Adrenal gland (tissue), 9 donors: ENCODE measurements at regions not wholly inside any gene's neighbourhood (a gene's known extent, or its start where the extent isn't known, plus 50 kb on each side); places are given as distances from the start of the nearest gene placed in this dataset.

Source experiments
- DNase-seq, 7 donors: peaks; one replicate each; pipeline ENCODE4 v3.0.0-alpha.2; 2019 to 2020
- H3K27ac ChIP-seq, 5 donors: fragments of 200-600 bp; sonication (generic) in 4 of 5; 1 replicate in 3 of 5; 2 replicates in 2 of 5; pipeline versions ENCODE4 v1.5.1 to v1.8.0; 2016 to 2020; ENCODE audit warnings: mild to moderate bottlenecking in 1 of 5
- H3K27me3 ChIP-seq: fragments of 200-600 bp; 2 replicates; pipeline ENCODE4 v1.8.0; 2021
- H3K36me3 ChIP-seq, 2 donors: fragments of 200-600 bp; replicated peaks in 1 of 2; 1 replicate in 1 of 2; 2 replicates in 1 of 2; pipeline versions ENCODE4 v1.5.1 to v1.8.0; 2018 to 2022
- H3K4me1 ChIP-seq, 2 donors: fragments of 200-600 bp; replicated peaks in 1 of 2; 1 replicate in 1 of 2; 2 replicates in 1 of 2; pipeline versions ENCODE4 v1.5.1 to v1.8.0; 2018 to 2021
- H3K4me3 ChIP-seq, 4 donors: fragments of 200-600 bp; sonication (generic) in 3 of 4; one replicate each; pipeline ENCODE4 v1.5.1; 2016 to 2018
- H3K9me3 ChIP-seq, 3 donors: fragments of 200-600 bp; sonication (generic) in 1 of 3; replicated peaks in 1 of 3; 1 replicate in 2 of 3; 2 replicates in 1 of 3; pipeline versions ENCODE4 v1.5.1 to v1.8.0; 2016 to 2021
- POLR2A ChIP-seq, 2 donors: fragments of 450-650 bp; IDR thresholded peaks; one replicate each; pipeline ENCODE4 v1.6.1; 2017; ENCODE audit warnings: antibody characterized with exemption in 2 of 2, mild to moderate bottlenecking in 2 of 2, moderate library complexity in 1 of 2
- WGBS, 4 donors: extraction: QIAGEN DNeasy Blood & Tissue Kit in 2 of 4; methylation state at CpG; one replicate each; pipeline versions ENCODE4 v1.1.5 to v1.1.7; 2013 to 2017; 5-methylcytosine and 5-hydroxymethylcytosine counted together
- intact Hi-C, 2 donors: fragments of 100-400 bp; cut with DNase I; formaldehyde crosslinking; loops; one replicate each; pipeline versions ENCODE4 v1.14.1 to v1.15.0; 2022 to 2023
- TF ChIP-seq, protein P1 (sequence below), 6 experiments: fragments of 450-650 bp in 4 of 6; fragments of 200-600 bp in 2 of 6; sonication (generic) in 1 of 6; IDR thresholded peaks; 1 replicate in 5 of 6; 2 replicates in 1 of 6; pipeline versions ENCODE4 v1.5.1 to v1.8.0; 2016 to 2021; ENCODE audit warnings: antibody characterized with exemption in 6 of 6, mild to moderate bottlenecking in 2 of 6, moderate library complexity in 1 of 6
- donor health status: healthy with polysubstance abuse.
- donor health status: Bipolar disorder and iron deficiency.
- donor health status: DM: yes; HTN: yes; CAD: no.
- donor health status: DM: no; HTN: no; CAD: no.
- donor health status: DM: no; HTN: no; CAD: no.

DNA sequence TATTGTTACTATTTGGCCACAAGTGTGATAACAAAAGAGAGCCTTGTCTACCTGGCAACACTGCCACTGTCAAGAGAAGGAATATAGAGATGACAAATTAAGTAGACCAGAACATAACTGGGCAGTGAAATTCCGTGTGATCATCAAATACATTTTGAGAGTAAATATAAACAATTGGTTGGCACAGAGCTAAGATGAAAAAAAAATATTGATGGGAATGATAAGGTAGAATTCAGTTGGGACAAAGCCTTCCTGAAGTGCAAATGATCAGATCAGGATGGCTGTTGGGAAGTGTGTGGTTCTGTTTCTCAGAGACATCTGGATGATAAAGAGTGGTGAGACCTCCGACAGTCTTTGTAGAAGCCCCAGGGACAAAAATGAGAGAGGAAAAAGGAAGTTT is 205.5 kb upstream of the CAMK1G start:
- Histone ChIP-seq H3K9me3 (no peaks in the 10 kb centered on the region), H3K27me3 (no peaks in the 10 kb centered on the region), H3K36me3 (no peaks in the 10 kb centered on the region), H3K4me1 (peaks cover 0 to 7% of the 10 kb centered on the region in 2 donors), H3K4me3 (no peak overlapping the region), H3K27ac (no peak overlapping the region)
- intact Hi-C loops: no loop called here
- DNase-seq: no peak
- 66 to 82% (median 73%) methylated on average over 2 of the region's 2 CpGs for WGBS, 4 donors
- TF ChIP-seq, protein P1, sequence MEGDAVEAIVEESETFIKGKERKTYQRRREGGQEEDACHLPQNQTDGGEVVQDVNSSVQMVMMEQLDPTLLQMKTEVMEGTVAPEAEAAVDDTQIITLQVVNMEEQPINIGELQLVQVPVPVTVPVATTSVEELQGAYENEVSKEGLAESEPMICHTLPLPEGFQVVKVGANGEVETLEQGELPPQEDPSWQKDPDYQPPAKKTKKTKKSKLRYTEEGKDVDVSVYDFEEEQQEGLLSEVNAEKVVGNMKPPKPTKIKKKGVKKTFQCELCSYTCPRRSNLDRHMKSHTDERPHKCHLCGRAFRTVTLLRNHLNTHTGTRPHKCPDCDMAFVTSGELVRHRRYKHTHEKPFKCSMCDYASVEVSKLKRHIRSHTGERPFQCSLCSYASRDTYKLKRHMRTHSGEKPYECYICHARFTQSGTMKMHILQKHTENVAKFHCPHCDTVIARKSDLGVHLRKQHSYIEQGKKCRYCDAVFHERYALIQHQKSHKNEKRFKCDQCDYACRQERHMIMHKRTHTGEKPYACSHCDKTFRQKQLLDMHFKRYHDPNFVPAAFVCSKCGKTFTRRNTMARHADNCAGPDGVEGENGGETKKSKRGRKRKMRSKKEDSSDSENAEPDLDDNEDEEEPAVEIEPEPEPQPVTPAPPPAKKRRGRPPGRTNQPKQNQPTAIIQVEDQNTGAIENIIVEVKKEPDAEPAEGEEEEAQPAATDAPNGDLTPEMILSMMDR (IDR thresholded peaks at IDR 0.05): no peak
- no peak for TF ChIP-seq POLR2A (IDR thresholded peaks at IDR 0.05)

DNA sequence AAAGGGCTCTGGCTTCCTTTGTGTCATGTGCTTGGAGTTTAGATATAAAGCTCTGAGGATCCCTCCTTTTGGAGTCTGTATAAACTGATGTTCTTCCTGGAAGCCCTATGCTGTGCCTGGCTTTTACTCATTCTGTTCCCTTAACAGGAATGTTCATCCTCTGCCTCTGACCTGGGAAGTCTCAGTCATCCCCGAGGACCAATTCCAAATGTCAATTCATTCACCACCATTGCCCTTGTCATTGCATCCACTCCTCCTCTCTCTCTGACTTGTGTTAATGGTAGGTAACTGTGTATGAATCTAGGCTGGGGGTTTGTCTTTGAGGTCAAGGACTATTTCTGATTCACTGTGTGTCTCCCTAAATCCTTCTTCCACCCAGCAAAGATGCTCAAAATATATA is 204.2 kb upstream of the CAMK1G start:
- no peak overlapping the region for H3K27ac ChIP-seq
- WGBS, 4 donors: 61 to 78% (median 66%) methylated on average over 1 of the region's 1 CpG
- TF ChIP-seq, protein P1 (IDR thresholded peaks at IDR 0.05): no peak
- TF ChIP-seq POLR2A (IDR thresholded peaks at IDR 0.05): no peak
- no peaks in the 10 kb centered on the region for H3K36me3 ChIP-seq
- H3K27me3 ChIP-seq: no peaks in the 10 kb centered on the region
- no peak for DNase-seq
- no peaks in the 10 kb centered on the region for H3K9me3 ChIP-seq
- intact Hi-C loops: no loop called here
- peaks cover 0 to 7% of the 10 kb centered on the region in 2 donors for H3K4me1 ChIP-seq
- no peak overlapping the region for H3K4me3 ChIP-seq

DNA sequence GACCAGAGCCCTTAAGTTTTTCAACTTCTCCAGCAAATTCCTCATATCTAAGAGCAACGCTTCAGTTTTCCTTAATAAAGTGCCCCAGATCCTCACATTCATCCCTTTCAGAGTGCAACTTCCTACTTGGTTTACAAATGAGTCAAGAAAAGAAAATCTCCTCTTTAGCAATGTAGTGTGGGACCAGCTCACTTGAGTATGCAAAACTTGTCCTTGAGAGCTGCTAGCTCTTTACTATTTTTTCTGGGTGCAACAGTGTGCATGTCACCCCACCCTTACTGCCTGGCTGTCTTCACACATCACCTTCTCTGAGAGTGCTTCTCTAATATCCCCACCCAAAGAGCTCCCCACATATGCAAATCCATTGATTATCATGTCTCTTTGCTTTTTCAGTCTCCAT is 203.1 kb upstream of the CAMK1G start:
- WGBS, 4 donors: 68 to 96% (median 86%) methylated on average over 1 of the region's 1 CpG
- Histone ChIP-seq H3K9me3 (no peaks in the 10 kb centered on the region), H3K36me3 (no peaks in the 10 kb centered on the region), H3K4me3 (no peak overlapping the region), H3K4me1 (peaks cover 0 to 7% of the 10 kb centered on the region in 2 donors), H3K27ac (no peak overlapping the region), H3K27me3 (no peaks in the 10 kb centered on the region)
- DNase-seq: no peak
- intact Hi-C loops: no loop called here
- no peak for TF ChIP-seq POLR2A (IDR thresholded peaks at IDR 0.05)
- TF ChIP-seq, protein P1 (IDR thresholded peaks at IDR 0.05): no peak

DNA sequence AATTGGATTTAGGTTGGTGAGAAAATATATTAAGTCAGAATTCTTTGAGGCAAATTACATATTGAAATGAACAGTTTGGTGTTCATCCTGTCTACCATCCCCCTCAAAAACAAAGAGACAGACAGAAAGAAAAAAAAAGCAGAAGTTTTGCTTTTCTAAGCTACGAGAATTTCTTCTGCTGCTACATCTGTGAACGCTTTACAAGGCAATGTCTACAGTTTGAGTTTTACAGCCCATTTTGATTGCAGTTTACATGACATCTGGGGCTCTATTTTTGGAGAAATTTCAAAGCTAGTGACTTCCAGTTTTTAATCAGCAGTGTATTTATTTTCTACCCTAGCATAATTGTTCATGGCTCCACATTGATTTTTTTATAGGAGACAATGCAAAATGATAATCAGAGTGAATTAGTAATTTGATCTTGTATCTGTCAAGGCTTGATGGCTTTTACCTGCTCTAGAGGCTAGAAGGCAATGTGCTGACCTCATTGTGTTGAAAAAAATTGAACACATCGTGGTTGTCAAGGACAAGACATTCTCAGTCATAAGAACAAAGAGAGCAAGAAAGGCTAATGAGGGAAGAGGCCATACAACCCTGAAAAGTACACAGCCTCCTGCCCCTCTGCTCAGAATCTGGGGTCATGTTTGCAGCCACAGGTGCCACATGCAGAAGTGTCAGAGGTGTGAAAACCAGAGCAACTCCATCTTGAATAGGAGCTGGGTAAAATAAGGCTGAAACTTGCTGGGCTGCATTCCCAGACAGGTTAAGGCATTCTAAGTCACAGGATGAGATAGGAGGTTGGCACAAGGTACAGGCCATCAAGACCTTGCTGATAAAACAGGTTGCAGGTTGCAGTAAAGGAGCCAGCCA is 201.0 kb upstream of the CAMK1G start:
- Histone ChIP-seq H3K27me3 (no peaks in the 10 kb centered on the region), H3K9me3 (no peaks in the 10 kb centered on the region), H3K4me1 (peaks cover 0 to 7% of the 10 kb centered on the region in 2 donors), H3K36me3 (no peaks in the 10 kb centered on the region), H3K4me3 (no peak overlapping the region), H3K27ac (no peak overlapping the region)
- no peak for TF ChIP-seq POLR2A (IDR thresholded peaks at IDR 0.05)
- TF ChIP-seq, protein P1 (IDR thresholded peaks at IDR 0.05): no peak
- no peak for DNase-seq
- intact Hi-C loops: no loop called here
- 41 to 55% (median 47%) methylated on average over 3 of the region's 3 CpGs for WGBS, 4 donors
